GM19324 (cell line): ENCODE measurements at regions not wholly inside any gene's neighbourhood (a gene's known extent, or its start where the extent isn't known, plus 50 kb on each side); places are given as distances from the start of the nearest gene placed in this dataset.
A peak's percentile ranks its signal among the peaks of the same experiment; 100 is the strongest.

Source experiments
- ATAC-seq: cut with Tn5 transposase; IDR thresholded peaks from one replicate; pipeline ENCODE4 v1.9.1; 2021; ENCODE audit warnings: mild to moderate bottlenecking, moderate library complexity; ENCODE audit not compliant: unreplicated experiment, low FRiP score

GRCh38 chr17:72507370-72507769 is 386.6 kb downstream of the SOX9 start:
- no peak for ATAC-seq

- peak; percentile 75 for ATAC-seq
Observed at GRCh38 chr17:72510351-72511016, 389.7 kb downstream of the SOX9 start.

DNA sequence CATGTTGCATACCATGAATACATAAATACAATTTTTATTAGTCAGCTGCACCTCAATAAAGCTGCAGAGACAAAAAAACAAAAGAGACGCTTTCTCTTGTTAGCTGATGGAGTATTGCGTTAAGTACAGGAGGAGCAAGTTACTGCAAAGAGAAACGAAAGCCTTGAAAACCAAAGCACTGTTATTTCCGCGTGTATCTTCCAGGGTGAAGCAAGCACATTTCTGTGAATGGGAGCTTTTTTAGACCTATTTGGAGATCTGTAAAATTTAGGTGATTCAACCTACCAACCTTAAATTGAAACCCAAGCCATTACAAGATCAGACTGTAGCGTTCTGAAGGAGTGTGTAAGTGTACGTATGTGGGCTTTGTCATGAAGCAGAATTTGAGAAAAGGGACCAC is 390.4 kb downstream of the SOX9 start:
- no peak for ATAC-seq

DNA sequence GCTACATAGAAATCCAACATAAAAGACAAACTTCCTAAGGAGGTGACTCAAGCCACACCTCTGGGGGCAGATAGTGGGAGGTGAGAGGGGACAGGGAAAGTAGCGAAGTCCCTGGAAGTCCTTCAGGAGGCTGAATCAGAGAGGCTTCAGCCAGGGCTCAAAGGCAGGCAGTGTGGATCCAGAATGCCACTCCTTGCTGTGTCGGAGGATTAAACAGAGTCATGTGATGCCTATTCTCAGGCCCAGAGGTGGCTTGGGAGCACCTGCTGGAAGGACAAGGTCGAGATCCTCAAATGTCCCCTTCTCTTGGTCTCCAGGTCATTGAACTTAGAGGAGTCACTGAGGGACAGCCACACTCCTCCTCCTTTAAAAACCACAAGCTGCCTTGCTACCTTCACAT is 391.1 kb downstream of the SOX9 start:
- ATAC-seq = no peak

DNA sequence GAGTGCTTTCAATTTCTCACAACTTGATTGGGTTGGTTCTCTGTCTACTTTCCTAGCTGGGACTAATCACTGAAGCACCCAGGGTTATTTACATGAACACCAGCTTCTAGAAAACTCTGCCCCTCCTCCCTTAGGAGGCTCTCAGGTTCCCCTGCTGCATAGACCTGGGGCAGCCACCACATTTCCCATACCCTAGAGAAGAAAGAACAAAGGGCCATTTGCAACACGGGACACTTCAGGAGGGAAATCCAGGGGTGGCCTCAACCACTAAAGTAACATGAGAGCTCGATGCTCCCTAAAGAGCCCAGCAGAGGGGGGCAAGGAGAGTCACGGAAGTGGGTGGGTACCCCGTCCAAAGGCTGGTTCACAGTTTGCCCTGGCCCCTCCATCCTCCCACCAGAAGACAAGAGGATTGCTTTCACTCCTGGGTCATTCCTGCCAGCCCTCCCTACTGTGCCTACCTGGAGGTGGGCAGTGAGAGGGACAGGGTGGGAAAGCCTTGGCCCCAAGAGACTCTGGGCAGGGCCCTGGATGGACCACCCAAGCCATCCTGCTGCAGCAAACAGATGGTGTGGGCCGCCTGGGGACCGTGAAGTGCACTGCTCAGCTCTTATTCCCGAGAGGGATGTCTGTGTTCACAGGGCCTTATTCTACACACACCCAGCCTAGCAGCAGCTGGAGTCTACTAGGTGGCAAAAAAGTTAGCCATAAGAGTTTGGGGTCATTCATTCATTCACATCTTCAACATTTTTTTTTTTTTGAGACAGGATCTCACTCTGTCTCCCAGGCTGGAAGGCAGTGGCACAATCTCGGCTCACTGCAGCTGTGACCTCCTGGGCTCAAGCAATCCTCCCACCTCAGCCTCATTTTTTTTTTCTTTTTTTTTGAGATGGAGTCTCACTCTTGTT is 392.1 kb downstream of the SOX9 start:
- ATAC-seq = no peak

DNA sequence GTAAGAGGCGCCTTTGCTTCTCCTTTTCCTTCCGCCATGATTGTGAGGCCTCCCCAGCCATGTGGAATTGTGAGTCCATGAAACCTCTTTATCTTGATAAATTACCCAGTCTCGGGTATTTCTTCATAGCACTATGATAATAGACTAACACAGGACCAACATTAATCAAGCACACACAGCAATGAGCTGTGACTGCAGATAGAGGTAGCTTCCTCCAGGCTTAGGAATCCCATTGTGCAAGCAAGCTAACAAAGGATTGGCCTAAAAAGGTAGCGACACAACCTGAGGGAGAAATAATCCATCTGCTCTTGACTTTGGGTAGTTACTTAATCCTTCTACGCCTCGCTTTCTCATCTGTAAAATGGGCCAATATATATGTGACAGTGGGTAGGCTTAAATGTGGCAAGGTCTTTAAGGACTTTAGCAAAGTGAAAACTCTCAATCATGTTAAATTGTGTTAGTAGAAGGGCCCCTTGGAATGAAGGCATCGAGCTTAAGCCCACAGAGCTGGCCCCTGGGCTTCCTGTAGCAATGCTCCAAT is 393.6 kb downstream of the SOX9 start:
- no peak for ATAC-seq

DNA sequence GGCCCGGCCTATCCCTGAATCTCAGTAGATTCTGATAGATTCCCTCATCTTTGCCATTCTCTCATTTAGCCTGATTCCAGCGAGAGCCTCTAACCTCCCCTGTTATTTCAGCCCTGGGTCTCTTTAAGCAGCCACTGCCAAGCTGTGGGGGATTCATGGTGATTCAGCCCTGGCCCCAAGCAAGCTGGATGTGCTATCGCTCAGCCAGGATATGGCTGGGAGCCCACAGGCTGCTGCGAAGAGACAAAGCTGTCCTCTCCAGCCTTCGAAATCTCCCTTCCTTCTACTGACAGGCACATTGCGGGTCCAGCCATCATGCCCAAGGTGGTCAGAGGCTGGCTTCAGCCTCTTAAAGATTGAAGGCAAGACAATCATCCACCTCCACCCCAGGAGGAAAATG is 394.1 kb downstream of the SOX9 start:
- ATAC-seq = no peak

- ATAC-seq = no peak
Observed at GRCh38 chr17:72515291-72516065, 394.7 kb downstream of the SOX9 start.

DNA sequence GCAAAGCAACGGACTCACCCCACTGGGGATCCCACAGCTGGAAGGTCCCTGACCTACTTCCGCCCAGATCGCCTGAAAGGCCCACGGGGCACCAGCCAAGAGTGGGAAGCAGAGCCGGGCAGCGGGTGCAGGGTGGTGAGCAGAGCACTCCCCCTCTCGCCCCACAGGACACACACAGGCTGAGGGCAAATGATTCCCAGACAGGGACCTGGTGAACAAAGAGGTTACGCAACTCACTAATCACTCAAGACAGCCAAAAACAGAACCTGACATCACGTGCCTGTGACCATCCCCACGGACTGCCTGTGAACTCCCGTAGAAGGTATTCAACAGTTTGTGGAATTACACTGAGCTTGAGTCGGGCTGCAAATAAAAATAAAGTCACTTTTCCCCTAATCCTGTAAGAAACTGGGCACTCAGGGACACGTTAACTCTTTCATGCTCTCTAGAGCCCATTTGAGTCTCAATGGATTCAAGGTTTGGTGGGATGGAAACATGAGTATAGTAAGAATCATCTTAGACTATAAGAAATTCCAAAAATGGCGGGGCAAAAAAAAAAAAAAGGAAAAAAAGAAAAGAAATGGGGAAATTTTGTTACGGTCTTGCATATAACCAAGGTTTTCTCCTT is 396.1 kb downstream of the SOX9 start:
- ATAC-seq = no peak

DNA sequence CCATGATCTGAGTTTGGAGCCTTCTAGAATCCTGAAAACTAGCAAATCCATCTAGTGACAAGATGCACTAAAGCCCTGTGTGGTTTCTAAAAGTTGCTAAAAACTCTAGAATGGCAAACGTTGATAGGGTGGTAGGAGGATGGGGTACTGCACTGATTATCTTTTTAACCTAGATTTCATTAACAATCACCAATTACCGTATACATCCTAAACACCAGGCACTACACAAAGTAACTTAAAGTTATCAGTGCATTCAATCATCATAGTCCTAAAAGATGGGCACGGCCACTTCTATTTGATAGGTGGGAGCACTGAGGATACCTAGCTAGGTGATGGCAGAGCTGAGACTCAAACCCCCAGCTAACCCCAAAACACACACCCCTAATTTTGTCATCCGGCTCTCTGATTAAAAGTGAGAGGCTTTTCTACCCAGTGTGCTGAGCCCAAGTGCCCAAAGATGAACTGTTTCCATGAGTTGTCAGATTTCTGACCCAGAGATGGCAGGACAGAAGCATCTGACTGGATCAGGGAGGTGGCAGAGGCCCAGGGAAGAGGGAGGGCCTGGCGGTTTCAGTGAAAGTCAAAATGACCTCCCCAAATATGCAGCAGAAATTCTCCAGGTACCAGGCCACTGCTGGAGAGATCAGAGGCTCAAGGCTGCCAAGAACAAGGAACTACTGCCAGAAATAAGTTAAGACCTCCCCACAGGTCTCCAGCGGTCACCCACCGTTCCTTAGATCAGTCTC is 396.8 kb downstream of the SOX9 start:
- ATAC-seq = no peak

GRCh38 chr17:72518159-72518732 is 397.4 kb downstream of the SOX9 start:
- no peak for ATAC-seq

DNA sequence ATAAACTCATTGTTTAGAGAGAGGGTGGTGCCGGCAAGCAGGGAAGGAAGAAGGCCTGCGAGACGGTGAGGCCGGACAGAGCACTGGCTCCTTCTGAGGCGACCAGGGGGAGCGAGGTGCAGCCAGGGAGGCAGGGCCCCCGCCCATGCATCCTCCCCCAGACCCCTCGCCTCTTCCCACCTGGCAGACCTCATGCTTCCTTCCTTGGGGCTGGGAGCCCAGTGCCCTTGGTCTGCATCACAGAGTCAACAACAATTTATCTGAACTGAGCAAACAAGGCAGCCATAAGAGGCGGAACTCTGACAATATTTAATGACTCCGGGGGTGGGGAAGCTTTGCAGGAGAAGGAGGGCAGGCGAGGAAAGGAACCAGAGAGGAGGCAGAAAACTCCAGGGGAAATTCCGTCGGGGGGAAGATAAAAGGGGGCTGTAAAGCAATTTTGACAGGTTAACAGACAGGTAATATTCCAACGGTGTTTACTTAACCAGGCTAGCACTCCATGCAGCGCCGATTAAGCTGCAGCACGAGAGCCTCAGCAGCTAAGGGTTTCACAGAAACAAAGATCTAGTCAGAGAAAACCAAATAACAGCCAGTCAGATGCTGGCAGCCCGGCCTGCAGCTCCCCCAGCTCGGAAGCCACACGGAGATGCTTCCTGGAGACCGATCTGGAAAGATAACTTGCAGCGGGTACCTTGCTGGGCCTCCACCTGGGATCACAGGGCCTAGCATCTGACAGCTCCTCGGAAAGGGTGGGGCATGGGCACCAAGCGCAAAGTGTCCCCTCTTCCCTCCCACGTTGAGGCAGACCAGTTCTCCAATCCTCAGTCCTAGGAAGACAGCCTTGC is 398.2 kb downstream of the SOX9 start:
- no peak for ATAC-seq

- ATAC-seq = no peak
Observed at GRCh38 chr17:72519598-72519936, 398.7 kb downstream of the SOX9 start.

DNA sequence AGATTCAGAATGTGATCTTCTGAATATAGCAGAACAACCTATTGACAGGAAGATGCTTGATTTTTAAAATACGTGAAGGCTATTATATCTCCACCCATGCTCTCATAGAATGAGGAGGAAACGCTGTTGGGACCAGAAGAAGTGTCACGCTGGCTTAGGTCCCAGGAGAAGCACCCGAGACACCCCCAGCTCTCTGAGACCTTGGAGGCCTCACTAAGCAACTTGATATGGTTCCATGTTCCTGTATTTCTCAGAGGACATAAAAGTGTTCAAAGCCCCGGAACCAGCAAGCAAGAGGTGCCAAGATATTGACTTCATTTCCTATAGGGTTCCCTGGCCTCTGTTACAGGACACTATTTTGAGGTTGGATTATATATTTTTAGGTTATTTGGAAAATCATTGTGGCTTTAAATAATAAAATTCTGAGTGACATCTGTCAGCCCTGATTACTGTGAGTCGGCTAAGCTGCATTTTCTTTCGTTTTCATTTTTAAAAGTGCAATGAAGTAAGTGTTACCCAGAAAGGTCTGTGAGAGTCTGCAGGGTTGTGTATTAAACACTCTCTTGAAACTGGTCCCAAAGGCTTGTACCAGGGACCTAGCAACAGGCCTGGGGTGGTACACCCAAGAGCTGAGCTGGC is 400.0 kb downstream of the SOX9 start:
- peak; percentile 75 for ATAC-seq

GRCh38 chr17:72523491-72523890 is 402.7 kb downstream of the SOX9 start:
- ATAC-seq = no peak

DNA sequence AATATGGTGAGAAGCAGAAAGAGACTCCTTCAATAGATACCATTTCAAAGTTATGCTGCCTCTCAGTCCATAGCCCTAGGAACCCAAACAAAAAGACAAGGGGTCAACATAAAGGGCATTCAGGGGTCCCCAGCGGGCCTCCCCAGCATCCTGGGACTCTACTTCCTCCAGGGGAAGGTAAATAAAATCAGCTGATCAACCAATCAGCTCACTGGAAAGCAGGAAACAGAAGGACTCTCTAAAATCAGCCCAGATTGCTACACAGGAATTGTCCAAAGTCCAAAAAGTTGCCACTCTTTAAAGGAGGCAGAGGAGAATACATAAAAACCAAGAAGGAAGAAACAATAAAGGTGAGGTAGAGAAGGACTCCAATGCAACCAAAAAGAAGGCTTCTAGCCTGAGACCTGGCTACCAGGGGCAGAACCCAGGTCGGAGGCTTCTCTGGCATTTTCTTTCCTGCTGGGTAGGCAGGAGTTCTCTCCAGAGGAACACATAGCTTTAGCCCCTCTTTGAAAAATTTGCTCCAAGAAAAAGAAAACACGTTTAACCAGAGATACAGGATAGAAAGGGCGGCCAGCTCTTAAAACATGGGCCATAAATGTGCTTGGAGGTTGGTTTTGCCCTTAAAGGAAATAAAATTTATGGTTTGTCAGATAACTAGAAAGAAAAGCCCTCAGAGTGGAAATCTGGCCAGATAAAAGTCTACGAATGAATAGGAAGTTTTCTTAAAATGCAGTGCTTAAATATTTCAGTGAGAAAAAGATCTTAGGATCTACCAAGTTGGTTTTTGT is 404.6 kb downstream of the SOX9 start:
- ATAC-seq = no peak

- no peak for ATAC-seq
Observed at GRCh38 chr17:72526769-72527168, 405.9 kb downstream of the SOX9 start.
